ENCODE measurements at regions not wholly inside any gene's neighbourhood (a gene's known extent, or its start where the extent isn't known, plus 50 kb on each side); places are given as distances from the start of the nearest gene placed in this dataset.

DNA sequence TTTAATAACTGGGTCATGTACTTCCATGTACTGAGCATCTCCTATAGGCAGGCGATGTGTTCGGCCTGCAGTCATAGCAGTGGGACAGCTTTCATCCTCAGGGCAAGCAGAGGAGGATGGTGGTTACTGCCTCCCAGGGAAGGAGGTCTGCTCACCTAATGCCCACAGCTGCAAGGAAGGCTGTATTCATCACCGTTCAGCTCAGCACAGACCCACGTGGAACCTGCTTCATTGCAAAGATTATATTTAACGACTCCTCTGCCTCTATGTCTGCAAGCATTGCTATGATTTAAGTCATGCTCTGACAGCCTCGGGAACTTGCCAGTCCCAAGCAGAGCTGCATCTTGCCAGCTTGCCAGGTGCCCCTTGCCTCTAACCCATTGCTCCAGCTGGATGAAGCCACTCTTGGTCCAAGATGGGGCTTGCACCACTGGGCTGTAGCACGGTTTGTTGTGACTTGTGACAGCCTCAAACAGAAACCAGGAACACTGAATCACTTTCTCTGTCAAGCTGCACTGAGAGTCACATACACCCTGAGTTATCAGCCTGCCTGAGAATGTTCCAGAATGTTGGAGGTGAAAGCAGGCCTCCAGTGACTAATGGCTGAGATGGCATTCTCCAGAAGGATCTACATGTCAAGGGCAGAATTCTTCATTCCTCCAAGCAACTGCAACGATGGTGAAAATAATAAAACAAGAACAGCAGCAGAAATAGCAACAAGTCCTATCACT, 651.1 kb upstream of the ID2 start:
- Histone ChIP-seq H3K27me3 (peaks cover 4% of the 10 kb centered on the region), H3K4me3 (ENCODE audit: low read depth in 1 of 2, low read length in 1 of 2) (no peak overlapping the region), H3K9me3 (no peaks in the 10 kb centered on the region), H3K27ac (no peak overlapping the region), H3K36me3 (no peaks in the 10 kb centered on the region), H3K4me1 (ENCODE audit: control insufficient read depth in 1 of 2, insufficient read depth in 1 of 2, low read depth in 1 of 2, low read length in 1 of 2) (no peaks in the 10 kb centered on the region)
- TF ChIP-seq, protein P1, sequence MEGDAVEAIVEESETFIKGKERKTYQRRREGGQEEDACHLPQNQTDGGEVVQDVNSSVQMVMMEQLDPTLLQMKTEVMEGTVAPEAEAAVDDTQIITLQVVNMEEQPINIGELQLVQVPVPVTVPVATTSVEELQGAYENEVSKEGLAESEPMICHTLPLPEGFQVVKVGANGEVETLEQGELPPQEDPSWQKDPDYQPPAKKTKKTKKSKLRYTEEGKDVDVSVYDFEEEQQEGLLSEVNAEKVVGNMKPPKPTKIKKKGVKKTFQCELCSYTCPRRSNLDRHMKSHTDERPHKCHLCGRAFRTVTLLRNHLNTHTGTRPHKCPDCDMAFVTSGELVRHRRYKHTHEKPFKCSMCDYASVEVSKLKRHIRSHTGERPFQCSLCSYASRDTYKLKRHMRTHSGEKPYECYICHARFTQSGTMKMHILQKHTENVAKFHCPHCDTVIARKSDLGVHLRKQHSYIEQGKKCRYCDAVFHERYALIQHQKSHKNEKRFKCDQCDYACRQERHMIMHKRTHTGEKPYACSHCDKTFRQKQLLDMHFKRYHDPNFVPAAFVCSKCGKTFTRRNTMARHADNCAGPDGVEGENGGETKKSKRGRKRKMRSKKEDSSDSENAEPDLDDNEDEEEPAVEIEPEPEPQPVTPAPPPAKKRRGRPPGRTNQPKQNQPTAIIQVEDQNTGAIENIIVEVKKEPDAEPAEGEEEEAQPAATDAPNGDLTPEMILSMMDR (IDR thresholded peaks at IDR 0.05): no peak

DNA sequence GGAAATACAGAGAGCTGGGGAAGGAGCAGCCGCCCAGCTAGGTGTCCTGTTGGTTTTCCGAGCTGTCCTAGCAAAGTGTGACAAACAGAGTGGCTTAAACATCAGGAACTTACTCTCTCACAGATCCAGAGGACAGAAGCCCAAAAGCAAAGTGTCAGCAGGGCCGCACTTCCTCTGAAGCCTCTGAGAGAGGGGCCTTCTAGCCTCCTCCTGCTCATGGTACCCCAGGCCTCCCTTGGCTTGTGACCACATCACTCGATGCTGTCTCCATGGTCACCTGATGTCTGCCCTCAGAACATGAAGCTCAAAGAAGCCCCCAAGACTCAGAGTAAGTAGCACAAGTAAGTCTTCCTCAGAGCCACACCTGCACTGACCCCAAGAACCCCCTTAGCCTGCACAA, 650.5 kb upstream of the ID2 start:
- no peak overlapping the region for H3K27ac ChIP-seq
- peaks cover 4% of the 10 kb centered on the region for H3K27me3 ChIP-seq
- no peaks in the 10 kb centered on the region for H3K9me3 ChIP-seq
- no peaks in the 10 kb centered on the region for H3K4me1 ChIP-seq (ENCODE audit: control insufficient read depth in 1 of 2, insufficient read depth in 1 of 2, low read depth in 1 of 2, low read length in 1 of 2)
- no peaks in the 10 kb centered on the region for H3K36me3 ChIP-seq
- H3K4me3 ChIP-seq (ENCODE audit: low read depth in 1 of 2, low read length in 1 of 2): no peak overlapping the region
- TF ChIP-seq, protein P1 (IDR thresholded peaks at IDR 0.05): no peak

DNA sequence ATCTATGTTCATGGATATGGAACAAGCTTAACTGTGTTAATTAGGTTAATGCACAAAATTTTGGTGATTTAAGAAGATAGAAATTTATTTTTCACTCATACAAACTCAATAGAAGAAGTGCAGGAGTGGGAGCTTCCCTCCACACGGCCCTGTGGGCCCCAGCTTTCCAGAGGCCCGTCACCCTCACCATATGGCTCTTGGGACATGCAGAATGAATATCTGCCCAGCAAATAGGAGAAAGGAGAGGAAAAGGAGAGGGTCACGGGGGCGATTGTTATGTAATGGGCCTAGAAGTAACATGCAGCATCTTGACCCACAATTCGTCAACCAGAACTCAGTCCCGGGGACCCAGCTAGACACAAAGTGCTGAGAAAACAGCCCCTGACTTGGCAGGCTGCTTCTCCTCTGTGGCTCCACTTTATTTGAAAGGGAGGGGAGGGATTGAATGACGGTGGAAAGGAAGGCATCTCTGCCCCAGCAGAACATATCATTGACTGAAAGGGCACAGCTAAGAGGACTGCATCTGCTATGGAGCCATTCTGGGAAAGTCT, 648.2 kb upstream of the ID2 start:
- H3K36me3 ChIP-seq: no peaks in the 10 kb centered on the region
- no peak overlapping the region for H3K4me3 ChIP-seq (ENCODE audit: low read depth in 1 of 2, low read length in 1 of 2)
- no peaks in the 10 kb centered on the region for H3K9me3 ChIP-seq
- H3K4me1 ChIP-seq (ENCODE audit: control insufficient read depth in 1 of 2, insufficient read depth in 1 of 2, low read depth in 1 of 2, low read length in 1 of 2): no peaks in the 10 kb centered on the region
- H3K27ac ChIP-seq: no peak overlapping the region
- TF ChIP-seq, protein P1 (IDR thresholded peaks at IDR 0.05): no peak
- peaks cover 4% of the 10 kb centered on the region for H3K27me3 ChIP-seq

DNA sequence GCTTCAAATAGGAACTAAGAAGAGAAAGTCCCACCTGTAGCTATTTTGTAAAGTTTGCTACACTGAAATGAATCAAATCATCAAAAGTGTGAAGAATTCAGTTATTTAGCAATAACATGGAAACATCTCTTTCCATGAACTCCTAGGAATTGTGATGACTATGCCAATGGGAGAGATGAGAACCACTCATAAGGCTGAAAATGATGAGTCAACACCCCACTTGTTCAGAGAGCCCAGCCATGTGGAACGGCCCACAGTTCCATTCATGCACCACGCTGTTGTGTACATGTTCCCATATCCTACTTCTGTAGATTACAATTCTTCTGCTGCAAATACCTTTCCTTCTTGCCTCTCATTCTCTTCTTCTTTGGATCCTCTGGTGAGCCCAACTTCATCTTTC, 645.5 kb upstream of the ID2 start:
- Histone ChIP-seq H3K9me3 (no peaks in the 10 kb centered on the region), H3K27ac (no peak overlapping the region), H3K4me3 (ENCODE audit: low read depth in 1 of 2, low read length in 1 of 2) (no peak overlapping the region), H3K36me3 (no peaks in the 10 kb centered on the region), H3K27me3 (peaks cover 4% of the 10 kb centered on the region), H3K4me1 (ENCODE audit: control insufficient read depth in 1 of 2, insufficient read depth in 1 of 2, low read depth in 1 of 2, low read length in 1 of 2) (no peaks in the 10 kb centered on the region)
- TF ChIP-seq, protein P1 (IDR thresholded peaks at IDR 0.05): no peak

DNA sequence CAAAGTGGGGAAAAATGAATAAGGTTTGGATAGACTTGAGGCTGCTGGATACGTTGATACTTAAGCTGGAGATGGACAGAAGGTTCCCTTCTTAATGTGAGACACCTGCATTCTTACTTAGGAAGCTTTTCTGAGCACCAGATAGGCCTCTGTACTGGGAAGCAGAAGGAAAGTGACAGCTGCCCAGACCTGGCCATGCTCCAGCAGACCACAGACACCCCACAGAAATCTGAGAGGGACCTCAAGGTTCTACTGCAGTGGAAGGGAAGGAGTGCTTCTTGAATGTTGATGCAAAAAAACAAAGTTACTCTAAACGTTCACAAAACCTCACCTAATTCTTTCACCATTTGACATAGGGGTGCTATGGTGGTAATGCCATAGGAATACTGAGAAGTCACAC, 642.1 kb upstream of the ID2 start:
- no peak overlapping the region for H3K4me3 ChIP-seq (ENCODE audit: low read depth in 1 of 2, low read length in 1 of 2)
- no peak overlapping the region for H3K27ac ChIP-seq
- H3K4me1 ChIP-seq (ENCODE audit: control insufficient read depth in 1 of 2, insufficient read depth in 1 of 2, low read depth in 1 of 2, low read length in 1 of 2): no peaks in the 10 kb centered on the region
- no peaks in the 10 kb centered on the region for H3K27me3 ChIP-seq
- H3K9me3 ChIP-seq: no peaks in the 10 kb centered on the region
- H3K36me3 ChIP-seq: no peaks in the 10 kb centered on the region
- TF ChIP-seq, protein P1 (IDR thresholded peaks at IDR 0.05): no peak
